Upper lobe of right lung (tissue), 1 donor: ENCODE measurements at regions not wholly inside any gene's neighbourhood (a gene's known extent, or its start where the extent isn't known, plus 50 kb on each side); places are given as distances from the start of the nearest gene placed in this dataset.

Experiments used
- ATAC-seq: fragments of 200-7000 bp; cut with Tn5 transposase; one replicate; pipeline ENCODE4 v1.9.1; 2020; ENCODE audit warnings: mild to moderate bottlenecking, moderate library complexity
- DNase-seq: peaks from one replicate; pipeline ENCODE4 v3.0.0-alpha.2; 2020
- H3K27ac ChIP-seq: fragments of 200-600 bp; one replicate; pipeline ENCODE4 v1.8.0; 2022
- H3K27me3 ChIP-seq: fragments of 200-600 bp; one replicate; pipeline ENCODE4 v1.8.0; 2022; ENCODE audit warnings: mild to moderate bottlenecking
- H3K36me3 ChIP-seq: fragments of 200-600 bp; one replicate; pipeline ENCODE4 v1.8.0; 2022
- H3K4me1 ChIP-seq: fragments of 200-600 bp; one replicate; pipeline ENCODE4 v1.8.0; 2022
- H3K4me3 ChIP-seq: fragments of 200-600 bp; one replicate; pipeline ENCODE4 v1.8.0; 2022; ENCODE audit warnings: mild to moderate bottlenecking
- H3K9me3 ChIP-seq: fragments of 200-600 bp; one replicate; pipeline ENCODE4 v1.8.0; 2022
- CTCF ChIP-seq: fragments of 200-600 bp; IDR thresholded peaks from one replicate; pipeline ENCODE4 v1.8.0; 2022; ENCODE audit warnings: antibody characterized with exemption
- intact Hi-C: fragments of 100-400 bp; cut with DNase I; formaldehyde crosslinking; loops from one replicate; pipeline ENCODE4 v1.11.0; 2022
- donor health status: DM: no; HTN: yes; CAD: no; lungs with severe emphysema.

GRCh38 chr2:120669121-120669952 is 66.3 kb upstream of the GLI2 start:
- H3K4me3 ChIP-seq = no peak overlapping the region
- intact Hi-C loops = no loop called here
- peak; percentile 32 for TF ChIP-seq CTCF
- ATAC-seq = peak; percentile 86
- no peak for DNase-seq
- H3K27me3 ChIP-seq = peaks cover 10% of the 10 kb centered on the region
- peaks cover 11% of the 10 kb centered on the region for H3K4me1 ChIP-seq
- no peaks in the 10 kb centered on the region for H3K36me3 ChIP-seq
- H3K9me3 ChIP-seq = no peaks in the 10 kb centered on the region
- peak overlapping the region; percentile 11 for H3K27ac ChIP-seq

GRCh38 chr2:120669971-120670370 is 65.7 kb upstream of the GLI2 start:
- intact Hi-C loops = loop anchor here (10.0 kb wide), 1 partner anchor 95 kb away; no protein-coding TSS in a partner anchor
- TF ChIP-seq CTCF = no peak
- no peaks in the 10 kb centered on the region for H3K9me3 ChIP-seq
- H3K27ac ChIP-seq = no peak overlapping the region
- H3K36me3 ChIP-seq = no peaks in the 10 kb centered on the region
- peaks cover 11% of the 10 kb centered on the region for H3K4me1 ChIP-seq
- peaks cover 11% of the 10 kb centered on the region for H3K27me3 ChIP-seq
- no peak overlapping the region for H3K4me3 ChIP-seq
- ATAC-seq (no peak), DNase-seq (no peak)

- Histone ChIP-seq H3K27me3 (peaks cover 15% of the 10 kb centered on the region), H3K36me3 (no peaks in the 10 kb centered on the region), H3K4me1 (peaks cover 11% of the 10 kb centered on the region), H3K9me3 (no peaks in the 10 kb centered on the region), H3K4me3 (no peak overlapping the region), H3K27ac (no peak overlapping the region)
- TF ChIP-seq CTCF = no peak
- no peak for DNase-seq
- no peak for ATAC-seq
- intact Hi-C loops = loop anchor here (10.0 kb wide), 1 partner anchor 96 kb away; no protein-coding TSS in a partner anchor
Measured at GRCh38 chr2:120670371-120670770, 65.3 kb upstream of the GLI2 start.

DNA sequence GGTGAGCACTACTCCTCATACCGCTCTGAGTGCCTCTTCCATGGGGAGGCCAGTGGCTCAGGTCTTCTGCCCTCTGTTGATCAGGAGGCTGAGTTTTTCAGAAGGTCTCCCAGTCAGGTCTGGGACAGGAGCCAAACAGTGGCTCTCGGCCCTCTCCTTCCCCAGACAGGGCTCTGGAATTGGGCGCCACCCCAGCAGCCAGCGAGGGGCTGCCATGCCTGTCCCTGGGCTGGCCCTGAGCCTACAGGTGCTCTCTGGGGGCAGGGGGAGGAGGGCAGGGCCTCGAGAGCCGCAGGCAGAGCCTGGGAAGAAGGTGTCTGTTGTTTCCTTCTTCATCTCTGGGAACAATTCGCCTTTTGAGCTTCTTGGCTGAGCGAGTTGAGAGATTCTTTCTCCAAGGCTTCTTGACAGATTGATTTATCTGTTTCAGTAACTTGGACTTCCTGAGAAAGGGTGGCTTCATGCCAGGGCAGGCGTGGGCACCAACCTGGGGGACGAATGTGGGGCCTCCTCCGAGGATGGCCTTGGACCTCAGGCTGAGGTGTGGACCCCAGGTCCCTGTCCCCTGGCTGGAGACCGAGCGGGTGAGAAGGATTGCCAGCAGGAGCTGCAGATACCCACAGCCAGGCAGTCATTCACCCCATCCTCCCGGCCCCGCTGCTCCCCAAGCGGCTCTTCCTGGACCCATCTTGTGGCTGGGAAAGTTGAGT is 64.7 kb upstream of the GLI2 start:
- no peaks in the 10 kb centered on the region for H3K36me3 ChIP-seq
- H3K27me3 ChIP-seq = peaks cover 20% of the 10 kb centered on the region
- ATAC-seq = no peak
- intact Hi-C loops = loop anchor here (10.0 kb wide), 1 partner anchor 96 kb away; no protein-coding TSS in a partner anchor
- H3K4me1 ChIP-seq = peaks cover 11% of the 10 kb centered on the region
- no peaks in the 10 kb centered on the region for H3K9me3 ChIP-seq
- no peak overlapping the region for H3K4me3 ChIP-seq
- no peak overlapping the region for H3K27ac ChIP-seq
- TF ChIP-seq CTCF = no peak
- no peak for DNase-seq

GRCh38 chr2:120672526-120673204 is 63.0 kb upstream of the GLI2 start:
- intact Hi-C loops = loop anchor here (10.0 kb wide), 1 partner anchor 98 kb away; no protein-coding TSS in a partner anchor
- no peak for ATAC-seq
- H3K9me3 ChIP-seq = no peaks in the 10 kb centered on the region
- no peak overlapping the region for H3K27ac ChIP-seq
- H3K27me3 ChIP-seq = peaks cover 22% of the 10 kb centered on the region
- no peaks in the 10 kb centered on the region for H3K36me3 ChIP-seq
- TF ChIP-seq CTCF = no peak
- no peak for DNase-seq
- no peak overlapping the region for H3K4me3 ChIP-seq
- peaks cover 11% of the 10 kb centered on the region for H3K4me1 ChIP-seq
